Panc1 (cell line): ENCODE measurements at regions not wholly inside any gene's neighbourhood (a gene's known extent, or its start where the extent isn't known, plus 50 kb on each side); places are given as distances from the start of the nearest gene placed in this dataset.

Experiments
- ATAC-seq: fragments of 200-7000 bp; cut with Tn5 transposase; 2 replicates; pipeline ENCODE4 v1.9.1; 2020; ENCODE audit warnings: mild to moderate bottlenecking, moderate library complexity
- BruUV-seq: library from RNA; stranded (reverse); fragments of 400-500 nt; replicated peaks from 2 replicates; lab custom pipeline; 2021; lab: Mats Ljungman, UMichigan
- CTCF ChIA-PET: fragments of 300-600 bp; sonication (Branson Sonifier 250); formaldehyde crosslinking; loops from one replicate; lab custom pipeline; 2022; ENCODE audit warnings: antibody characterized with exemption; lab: Charles Lee
- POLR2A ChIA-PET: fragments of 300-600 bp; sonication (Branson Sonifier 250); formaldehyde crosslinking; loops from one replicate; lab custom pipeline; 2022; ENCODE audit warnings: antibody characterized with exemption; lab: Charles Lee
- DNase-seq: peaks from one replicate; pipeline ENCODE4 v3.0.0-alpha.2; 2010; ENCODE audit warnings: low read depth, low spot score
- H3K27ac ChIP-seq: 2 replicates; pipeline ENCODE4 v1.5.1; 2011; ENCODE audit warnings: mild to moderate bottlenecking, low read length, inconsistent platforms
- H3K27me3 ChIP-seq: fragments of 200-500 bp; sonication (Bioruptor generic); 2 replicates; pipeline ENCODE4 v1.6.0; 2014; ENCODE audit warnings: low read length, inconsistent platforms; ENCODE audit not compliant: control insufficient read depth, insufficient read depth
- H3K36me3 ChIP-seq: fragments of 200-500 bp; sonication (Bioruptor generic); 2 replicates; pipeline ENCODE4 v1.5.1; 2014; ENCODE audit warnings: inconsistent platforms, mild to moderate bottlenecking, low read length, moderate library complexity; ENCODE audit not compliant: control insufficient read depth, insufficient read depth
- H3K4me1 ChIP-seq: 2 replicates; pipeline ENCODE4 v1.5.1; 2011; ENCODE audit warnings: inconsistent platforms, mild to moderate bottlenecking, low read length, moderate library complexity; ENCODE audit not compliant: control insufficient read depth, insufficient read depth
- H3K4me3 ChIP-seq, 2 experiments: 2 replicates each; pipeline ENCODE4 v1.5.1; 2011 to 2012; ENCODE audit warnings: low read depth in 2 of 2, low read length in 2 of 2, mild to moderate bottlenecking in 2 of 2, inconsistent platforms in 1 of 2, moderate library complexity in 1 of 2
- H3K9me3 ChIP-seq: fragments of 200-500 bp; sonication (Bioruptor generic); 2 replicates; pipeline ENCODE4 v1.5.1; 2014; ENCODE audit warnings: low read depth, mild to moderate bottlenecking, inconsistent platforms, low read length, moderate library complexity; ENCODE audit not compliant: control insufficient read depth, insufficient read depth
- POLR2AphosphoS5 ChIP-seq: IDR thresholded peaks from 2 replicates; pipeline ENCODE4 v1.6.1; 2012; ENCODE audit warnings: mild to moderate bottlenecking, low read depth, low read length, moderate library complexity
- SIN3A ChIP-seq: IDR thresholded peaks from 2 replicates; pipeline ENCODE4 v1.6.1; 2012; ENCODE audit warnings: low read depth, mild to moderate bottlenecking, low read length, moderate library complexity, borderline replicate concordance; ENCODE audit not compliant: insufficient read depth
- TCF7L2 ChIP-seq: IDR thresholded peaks from 2 replicates; pipeline ENCODE4 v1.6.1; 2011; ENCODE audit warnings: mild to moderate bottlenecking, low read depth, low read length, inconsistent platforms
- in situ Hi-C: cut with HindIII; loops from 2 replicates; pipeline ENCODE4 v1.10.0; 2016; ENCODE audit warnings: low sequenced_read_pairs, low pct_unique_long_range_greater_than_20kb
- intact Hi-C: fragments of 100-400 bp; cut with micrococcal nuclease; formaldehyde crosslinking; loops from one replicate; pipeline ENCODE4 v1.10.0; 2022; ENCODE audit not compliant: unreplicated experiment
- TF ChIP-seq, protein P1 (sequence below), 2 experiments: IDR thresholded peaks; 2 replicates each; pipeline ENCODE4 v1.6.1; 2011 to 2012; ENCODE audit warnings: low read depth in 2 of 2, control low read depth in 1 of 2, low read length in 1 of 2, mild to moderate bottlenecking in 1 of 2, moderate library complexity in 1 of 2; ENCODE audit not compliant: insufficient read depth in 1 of 2
- TF ChIP-seq, protein P2 (sequence below): fragments of 450-650 bp; IDR thresholded peaks from 2 replicates; pipeline ENCODE4 v1.5.1; 2017; ENCODE audit warnings: mild to moderate bottlenecking

DNA sequence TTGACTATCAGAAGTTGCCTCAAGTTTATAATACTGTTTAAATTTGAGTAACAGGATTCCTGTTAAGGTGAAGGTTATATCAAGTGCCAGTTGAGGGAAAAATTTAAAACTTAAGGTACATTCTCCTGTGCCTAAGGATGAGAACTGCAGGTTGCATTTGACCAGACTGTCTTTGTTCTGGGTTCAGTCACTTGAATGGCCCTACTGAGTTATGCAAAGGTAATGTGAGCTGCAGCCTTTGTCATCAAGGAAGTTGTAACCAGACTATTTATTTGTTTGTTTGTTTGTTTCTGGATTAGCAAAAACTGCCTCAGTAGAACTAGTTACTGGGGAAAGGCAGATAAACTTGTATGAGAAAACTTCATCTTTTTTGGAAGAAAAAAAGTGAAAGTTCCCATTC is 131.9 kb downstream of the ATOH1 start:
- in situ Hi-C loops, result no loop called here
- BruUV-seq, result no TSS peak

DNA sequence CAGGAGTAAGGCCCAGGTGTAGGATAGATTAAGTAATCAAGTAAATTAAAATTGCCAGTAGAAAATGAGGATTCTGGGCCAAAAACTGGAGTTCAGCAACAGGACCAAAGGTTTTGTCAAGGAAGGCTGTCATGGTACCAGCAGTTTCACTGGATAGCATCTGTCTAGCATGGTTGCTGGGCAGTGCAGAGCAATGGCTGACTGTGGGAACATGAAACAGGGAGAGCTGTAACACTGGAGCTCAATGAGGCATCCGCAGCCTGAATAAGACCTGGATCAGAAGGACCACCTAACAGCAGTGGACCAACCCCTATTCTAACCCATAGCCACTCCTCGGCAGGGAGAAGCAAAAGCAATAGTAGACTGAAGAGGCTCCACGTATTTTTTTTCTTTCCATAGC is 132.4 kb downstream of the ATOH1 start:
- ChIA-PET CTCF (no interaction called here), POLR2A (no interaction called here)
- in situ Hi-C loops (no loop called here), intact Hi-C loops (no loop called here)
- no peaks in the 10 kb centered on the region for H3K27me3 ChIP-seq
- BruUV-seq, result no TSS peak
- H3K4me3 ChIP-seq, result no peak overlapping the region
- ATAC-seq, result no peak
- H3K4me1 ChIP-seq, result no peaks in the 10 kb centered on the region
- H3K36me3 ChIP-seq, result no peaks in the 10 kb centered on the region
- no peak overlapping the region for H3K27ac ChIP-seq
- DNase-seq, result no peak
- H3K9me3 ChIP-seq, result no peaks in the 10 kb centered on the region
- TF ChIP-seq TCF7L2, result no peak
- TF ChIP-seq, protein P1, sequence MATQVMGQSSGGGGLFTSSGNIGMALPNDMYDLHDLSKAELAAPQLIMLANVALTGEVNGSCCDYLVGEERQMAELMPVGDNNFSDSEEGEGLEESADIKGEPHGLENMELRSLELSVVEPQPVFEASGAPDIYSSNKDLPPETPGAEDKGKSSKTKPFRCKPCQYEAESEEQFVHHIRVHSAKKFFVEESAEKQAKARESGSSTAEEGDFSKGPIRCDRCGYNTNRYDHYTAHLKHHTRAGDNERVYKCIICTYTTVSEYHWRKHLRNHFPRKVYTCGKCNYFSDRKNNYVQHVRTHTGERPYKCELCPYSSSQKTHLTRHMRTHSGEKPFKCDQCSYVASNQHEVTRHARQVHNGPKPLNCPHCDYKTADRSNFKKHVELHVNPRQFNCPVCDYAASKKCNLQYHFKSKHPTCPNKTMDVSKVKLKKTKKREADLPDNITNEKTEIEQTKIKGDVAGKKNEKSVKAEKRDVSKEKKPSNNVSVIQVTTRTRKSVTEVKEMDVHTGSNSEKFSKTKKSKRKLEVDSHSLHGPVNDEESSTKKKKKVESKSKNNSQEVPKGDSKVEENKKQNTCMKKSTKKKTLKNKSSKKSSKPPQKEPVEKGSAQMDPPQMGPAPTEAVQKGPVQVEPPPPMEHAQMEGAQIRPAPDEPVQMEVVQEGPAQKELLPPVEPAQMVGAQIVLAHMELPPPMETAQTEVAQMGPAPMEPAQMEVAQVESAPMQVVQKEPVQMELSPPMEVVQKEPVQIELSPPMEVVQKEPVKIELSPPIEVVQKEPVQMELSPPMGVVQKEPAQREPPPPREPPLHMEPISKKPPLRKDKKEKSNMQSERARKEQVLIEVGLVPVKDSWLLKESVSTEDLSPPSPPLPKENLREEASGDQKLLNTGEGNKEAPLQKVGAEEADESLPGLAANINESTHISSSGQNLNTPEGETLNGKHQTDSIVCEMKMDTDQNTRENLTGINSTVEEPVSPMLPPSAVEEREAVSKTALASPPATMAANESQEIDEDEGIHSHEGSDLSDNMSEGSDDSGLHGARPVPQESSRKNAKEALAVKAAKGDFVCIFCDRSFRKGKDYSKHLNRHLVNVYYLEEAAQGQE (IDR thresholded peaks at IDR 0.05; ENCODE audit: insufficient read depth in 1 of 2, low read depth in 2 of 2, low read length in 1 of 2), result no peak
- no peak for TF ChIP-seq POLR2AphosphoS5
- TF ChIP-seq, protein P2, sequence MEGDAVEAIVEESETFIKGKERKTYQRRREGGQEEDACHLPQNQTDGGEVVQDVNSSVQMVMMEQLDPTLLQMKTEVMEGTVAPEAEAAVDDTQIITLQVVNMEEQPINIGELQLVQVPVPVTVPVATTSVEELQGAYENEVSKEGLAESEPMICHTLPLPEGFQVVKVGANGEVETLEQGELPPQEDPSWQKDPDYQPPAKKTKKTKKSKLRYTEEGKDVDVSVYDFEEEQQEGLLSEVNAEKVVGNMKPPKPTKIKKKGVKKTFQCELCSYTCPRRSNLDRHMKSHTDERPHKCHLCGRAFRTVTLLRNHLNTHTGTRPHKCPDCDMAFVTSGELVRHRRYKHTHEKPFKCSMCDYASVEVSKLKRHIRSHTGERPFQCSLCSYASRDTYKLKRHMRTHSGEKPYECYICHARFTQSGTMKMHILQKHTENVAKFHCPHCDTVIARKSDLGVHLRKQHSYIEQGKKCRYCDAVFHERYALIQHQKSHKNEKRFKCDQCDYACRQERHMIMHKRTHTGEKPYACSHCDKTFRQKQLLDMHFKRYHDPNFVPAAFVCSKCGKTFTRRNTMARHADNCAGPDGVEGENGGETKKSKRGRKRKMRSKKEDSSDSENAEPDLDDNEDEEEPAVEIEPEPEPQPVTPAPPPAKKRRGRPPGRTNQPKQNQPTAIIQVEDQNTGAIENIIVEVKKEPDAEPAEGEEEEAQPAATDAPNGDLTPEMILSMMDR, result no peak
- no peak for TF ChIP-seq SIN3A

More for the DNA sequence above, 131.9 kb downstream of the ATOH1 start:
- no peak for DNase-seq
- ATAC-seq, result no peak
- TF ChIP-seq TCF7L2 (no peak), POLR2AphosphoS5 (no peak), SIN3A (no peak)
- TF ChIP-seq, protein P1 (IDR thresholded peaks at IDR 0.05; ENCODE audit: insufficient read depth in 1 of 2, low read depth in 2 of 2, low read length in 1 of 2), result no peak
- TF ChIP-seq, protein P2, result no peak
- Histone ChIP-seq H3K4me1 (no peaks in the 10 kb centered on the region), H3K4me3 (no peak overlapping the region), H3K9me3 (no peaks in the 10 kb centered on the region), H3K36me3 (no peaks in the 10 kb centered on the region), H3K27ac (no peak overlapping the region), H3K27me3 (no peaks in the 10 kb centered on the region)
- ChIA-PET POLR2A (no interaction called here), CTCF (no interaction called here)
- intact Hi-C loops, result no loop called here
